Activated naive CD8-positive, alpha-beta T cell treated with anti-CD3 and anti-CD28 coated beads for 36 hours (primary cell): ENCODE measurements at regions not wholly inside any gene's neighbourhood (a gene's known extent, or its start where the extent isn't known, plus 50 kb on each side); places are given as distances from the start of the nearest gene placed in this dataset.

Source experiments
- DNase-seq: peaks from one replicate; pipeline ENCODE4 v3.0.0; 2021
- H3K27ac Mint-ChIP-seq: one replicate; pipeline ENCODE4 v1.8.0; 2022; ENCODE audit warnings: mild to moderate bottlenecking, moderate library complexity, mixed read lengths
- H3K27me3 Mint-ChIP-seq: one replicate; pipeline ENCODE4 v1.8.0; 2022; ENCODE audit warnings: mild to moderate bottlenecking, mixed read lengths
- H3K36me3 Mint-ChIP-seq: one replicate; pipeline ENCODE4 v1.8.0; 2021; ENCODE audit warnings: mild to moderate bottlenecking, mixed read lengths
- H3K4me1 Mint-ChIP-seq: one replicate; pipeline ENCODE4 v1.8.0; 2021; ENCODE audit warnings: mixed read lengths
- H3K4me3 Mint-ChIP-seq: one replicate; pipeline ENCODE4 v1.8.0; 2022; ENCODE audit warnings: mild to moderate bottlenecking, moderate library complexity, mixed read lengths
- H3K9me3 Mint-ChIP-seq: one replicate; pipeline ENCODE4 v1.8.0; 2022; ENCODE audit warnings: mixed read lengths

DNA sequence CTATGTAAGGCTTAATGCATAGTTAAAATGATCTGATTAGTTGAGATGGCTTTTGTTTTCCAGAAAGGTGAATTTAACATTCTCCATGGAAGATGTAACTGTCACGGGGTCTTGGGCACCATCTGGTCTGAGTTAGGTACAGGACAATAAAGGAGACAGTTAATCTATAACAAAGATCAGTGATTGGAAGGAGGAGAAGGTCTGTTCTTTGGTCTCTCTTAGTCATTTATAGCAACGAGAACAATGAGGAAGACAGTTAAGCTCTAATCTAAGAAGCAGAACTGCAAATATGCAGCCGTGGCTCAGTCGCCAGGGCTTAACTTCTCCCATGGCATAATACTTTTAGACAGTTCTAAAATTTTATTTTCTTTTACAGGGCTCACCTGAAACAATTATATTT lies 405.5 kb upstream of the SULF2 start:
- no peak overlapping the region for H3K27ac Mint-ChIP-seq
- no peak for DNase-seq
- no peaks in the 10 kb centered on the region for H3K9me3 Mint-ChIP-seq
- H3K36me3 Mint-ChIP-seq: no peaks in the 10 kb centered on the region
- H3K4me3 Mint-ChIP-seq: no peak overlapping the region
- H3K27me3 Mint-ChIP-seq: no peaks in the 10 kb centered on the region
- H3K4me1 Mint-ChIP-seq: no peaks in the 10 kb centered on the region

- DNase-seq: no peak
- Mint-ChIP-seq H3K36me3 (no peaks in the 10 kb centered on the region), H3K27ac (no peak overlapping the region), H3K9me3 (no peaks in the 10 kb centered on the region), H3K27me3 (no peaks in the 10 kb centered on the region), H3K4me1 (no peaks in the 10 kb centered on the region), H3K4me3 (no peak overlapping the region)
These were observed 403.9 kb upstream of the SULF2 start for GRCh38 chr20:48189181-48189580.

GRCh38 chr20:48187851-48188250 lies 402.6 kb upstream of the SULF2 start:
- no peaks in the 10 kb centered on the region for H3K9me3 Mint-ChIP-seq
- H3K36me3 Mint-ChIP-seq: no peaks in the 10 kb centered on the region
- H3K4me3 Mint-ChIP-seq: no peak overlapping the region

GRCh38 chr20:48186915-48187314 lies 401.6 kb upstream of the SULF2 start:
- H3K27me3 Mint-ChIP-seq: no peaks in the 10 kb centered on the region
- no peak for DNase-seq
- H3K36me3 Mint-ChIP-seq: no peaks in the 10 kb centered on the region
- no peaks in the 10 kb centered on the region for H3K9me3 Mint-ChIP-seq
- no peak overlapping the region for H3K4me3 Mint-ChIP-seq
- no peaks in the 10 kb centered on the region for H3K4me1 Mint-ChIP-seq
- no peak overlapping the region for H3K27ac Mint-ChIP-seq

More at GRCh38 chr20:48187851-48188250, 402.6 kb upstream of the SULF2 start:
- no peaks in the 10 kb centered on the region for H3K27me3 Mint-ChIP-seq
- no peak overlapping the region for H3K27ac Mint-ChIP-seq
- H3K4me1 Mint-ChIP-seq: no peaks in the 10 kb centered on the region
- DNase-seq: no peak

DNA sequence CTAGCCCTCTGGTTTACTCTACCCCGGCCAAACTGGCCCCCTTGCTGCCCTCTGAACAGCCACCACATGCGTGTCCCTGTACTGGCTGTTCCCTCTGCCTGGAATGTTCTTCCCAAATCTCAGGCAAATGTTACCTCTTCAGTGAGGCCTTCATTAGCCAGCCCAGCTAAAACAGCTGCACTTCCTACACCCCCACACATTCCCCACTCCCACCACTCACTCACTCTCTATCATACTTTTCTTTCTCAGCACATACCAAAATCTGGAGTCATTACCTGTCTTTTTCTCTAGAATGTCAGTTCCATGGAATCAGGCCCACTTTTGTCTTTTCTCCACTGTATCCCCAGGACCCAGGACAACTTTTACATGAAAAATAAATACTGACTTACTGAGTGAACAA lies 401.2 kb upstream of the SULF2 start:
- Mint-ChIP-seq H3K36me3 (no peaks in the 10 kb centered on the region), H3K27ac (no peak overlapping the region), H3K27me3 (no peaks in the 10 kb centered on the region)

GRCh38 chr20:48184229-48184628 lies 398.9 kb upstream of the SULF2 start:
- no peak overlapping the region for H3K4me3 Mint-ChIP-seq
- no peaks in the 10 kb centered on the region for H3K4me1 Mint-ChIP-seq
- H3K27me3 Mint-ChIP-seq: no peaks in the 10 kb centered on the region
- DNase-seq: no peak
- no peaks in the 10 kb centered on the region for H3K9me3 Mint-ChIP-seq
- H3K36me3 Mint-ChIP-seq: no peaks in the 10 kb centered on the region
- no peak overlapping the region for H3K27ac Mint-ChIP-seq

More for the DNA sequence above, 401.2 kb upstream of the SULF2 start:
- DNase-seq: no peak
- H3K4me3 Mint-ChIP-seq: no peak overlapping the region
- no peaks in the 10 kb centered on the region for H3K4me1 Mint-ChIP-seq
- H3K9me3 Mint-ChIP-seq: no peaks in the 10 kb centered on the region

GRCh38 chr20:48181261-48181935 lies 396.1 kb upstream of the SULF2 start:
- Mint-ChIP-seq H3K4me1 (no peaks in the 10 kb centered on the region), H3K9me3 (no peaks in the 10 kb centered on the region), H3K27ac (no peak overlapping the region)

GRCh38 chr20:48180618-48181017 lies 395.3 kb upstream of the SULF2 start:
- no peaks in the 10 kb centered on the region for H3K9me3 Mint-ChIP-seq
- H3K4me3 Mint-ChIP-seq: no peak overlapping the region
- DNase-seq: no peak
- no peak overlapping the region for H3K27ac Mint-ChIP-seq
- no peaks in the 10 kb centered on the region for H3K36me3 Mint-ChIP-seq
- H3K27me3 Mint-ChIP-seq: no peaks in the 10 kb centered on the region
- H3K4me1 Mint-ChIP-seq: no peaks in the 10 kb centered on the region

More at GRCh38 chr20:48181261-48181935, 396.1 kb upstream of the SULF2 start:
- Mint-ChIP-seq H3K27me3 (no peaks in the 10 kb centered on the region), H3K4me3 (no peak overlapping the region), H3K36me3 (no peaks in the 10 kb centered on the region)
- DNase-seq: no peak

GRCh38 chr20:48180024-48180423 lies 394.7 kb upstream of the SULF2 start:
- DNase-seq: no peak
- H3K4me1 Mint-ChIP-seq: no peaks in the 10 kb centered on the region
- no peaks in the 10 kb centered on the region for H3K9me3 Mint-ChIP-seq
- no peak overlapping the region for H3K4me3 Mint-ChIP-seq
- no peak overlapping the region for H3K27ac Mint-ChIP-seq
- H3K27me3 Mint-ChIP-seq: no peaks in the 10 kb centered on the region
- H3K36me3 Mint-ChIP-seq: no peaks in the 10 kb centered on the region

DNA sequence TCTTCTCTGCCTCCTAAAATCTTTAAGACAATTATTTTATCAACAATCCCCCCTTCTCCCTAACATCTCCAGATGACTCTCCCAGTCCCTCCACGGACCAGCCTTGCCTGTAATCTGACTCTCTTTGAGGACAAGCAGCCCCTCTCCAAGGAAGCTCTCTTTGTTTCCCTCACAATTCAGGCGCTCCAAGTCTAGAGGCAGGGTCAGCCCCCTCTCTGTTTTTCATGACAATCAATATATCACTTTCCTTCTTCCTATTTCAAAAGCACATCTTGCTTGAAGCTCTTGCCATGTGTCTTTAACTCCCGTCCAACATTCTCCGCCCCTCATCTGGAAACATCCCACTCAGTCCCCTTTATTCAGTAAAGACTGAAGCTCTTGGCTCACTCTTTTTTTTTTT lies 393.4 kb upstream of the SULF2 start:
- Mint-ChIP-seq H3K4me3 (no peak overlapping the region), H3K27me3 (no peaks in the 10 kb centered on the region), H3K27ac (no peak overlapping the region), H3K9me3 (no peaks in the 10 kb centered on the region), H3K36me3 (no peaks in the 10 kb centered on the region), H3K4me1 (no peaks in the 10 kb centered on the region)
- DNase-seq: no peak

GRCh38 chr20:48177058-48177457 lies 391.8 kb upstream of the SULF2 start:
- Mint-ChIP-seq H3K4me1 (no peaks in the 10 kb centered on the region), H3K9me3 (no peaks in the 10 kb centered on the region), H3K4me3 (no peak overlapping the region), H3K36me3 (no peaks in the 10 kb centered on the region), H3K27me3 (peaks cover 3% of the 10 kb centered on the region), H3K27ac (no peak overlapping the region)
- no peak for DNase-seq

DNA sequence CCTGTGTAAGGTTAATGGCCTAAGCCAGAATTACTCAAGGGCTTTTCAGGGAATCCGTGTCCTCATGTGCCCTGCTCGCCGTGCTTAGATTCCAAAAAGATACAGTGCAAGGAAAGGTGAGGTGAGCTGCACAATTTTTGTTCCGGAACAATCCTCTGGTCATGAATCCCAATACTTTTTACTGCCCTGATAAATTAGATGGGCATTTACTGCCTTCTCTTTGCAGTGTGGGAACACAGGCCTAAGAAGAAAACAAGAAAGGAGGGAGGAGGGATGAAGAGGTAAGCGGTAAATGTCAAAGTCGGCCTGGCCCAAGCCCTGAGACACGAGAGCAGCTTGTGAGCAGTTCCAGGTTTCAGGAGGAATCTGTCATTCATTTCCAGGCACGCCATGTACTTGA lies 390.9 kb upstream of the SULF2 start:
- Mint-ChIP-seq H3K9me3 (no peaks in the 10 kb centered on the region), H3K27ac (no peak overlapping the region), H3K4me1 (no peaks in the 10 kb centered on the region), H3K27me3 (peaks cover 3% of the 10 kb centered on the region), H3K36me3 (no peaks in the 10 kb centered on the region), H3K4me3 (no peak overlapping the region)
- no peak for DNase-seq

DNA sequence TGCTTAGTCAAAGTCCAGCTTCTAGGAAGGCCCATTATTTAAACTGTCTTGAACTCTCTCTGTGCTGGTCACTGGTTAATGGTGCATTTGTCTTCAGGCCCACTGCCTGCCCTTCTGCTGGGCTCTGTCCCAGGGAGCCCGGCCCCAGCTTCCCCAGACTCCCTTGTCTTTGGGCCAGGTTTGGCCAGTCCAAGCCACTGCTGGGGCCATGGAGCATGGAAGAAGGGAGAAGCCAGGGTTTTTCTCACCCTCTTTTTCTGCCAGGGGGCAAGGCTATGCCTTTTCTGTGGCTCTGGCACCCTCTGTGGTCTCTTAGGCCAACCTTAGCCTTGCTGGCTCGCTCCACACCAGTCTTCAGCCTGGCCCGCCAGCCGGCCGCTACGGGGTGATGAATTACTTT lies 390.0 kb upstream of the SULF2 start:
- Mint-ChIP-seq H3K27me3 (peaks cover 3% of the 10 kb centered on the region), H3K4me1 (no peaks in the 10 kb centered on the region), H3K27ac (no peak overlapping the region), H3K4me3 (no peak overlapping the region), H3K36me3 (no peaks in the 10 kb centered on the region), H3K9me3 (no peaks in the 10 kb centered on the region)
- DNase-seq: no peak

- Mint-ChIP-seq H3K9me3 (no peaks in the 10 kb centered on the region), H3K4me1 (no peaks in the 10 kb centered on the region), H3K27me3 (peaks cover 6% of the 10 kb centered on the region), H3K4me3 (no peak overlapping the region), H3K36me3 (no peaks in the 10 kb centered on the region), H3K27ac (no peak overlapping the region)
- no peak for DNase-seq
These were observed 387.0 kb upstream of the SULF2 start for GRCh38 chr20:48172357-48172702.

- DNase-seq: no peak
- Mint-ChIP-seq H3K4me3 (no peak overlapping the region), H3K27ac (no peak overlapping the region), H3K27me3 (peaks cover 6% of the 10 kb centered on the region), H3K4me1 (no peaks in the 10 kb centered on the region), H3K36me3 (no peaks in the 10 kb centered on the region), H3K9me3 (no peaks in the 10 kb centered on the region)
These were observed 386.5 kb upstream of the SULF2 start for GRCh38 chr20:48171626-48172356.

DNA sequence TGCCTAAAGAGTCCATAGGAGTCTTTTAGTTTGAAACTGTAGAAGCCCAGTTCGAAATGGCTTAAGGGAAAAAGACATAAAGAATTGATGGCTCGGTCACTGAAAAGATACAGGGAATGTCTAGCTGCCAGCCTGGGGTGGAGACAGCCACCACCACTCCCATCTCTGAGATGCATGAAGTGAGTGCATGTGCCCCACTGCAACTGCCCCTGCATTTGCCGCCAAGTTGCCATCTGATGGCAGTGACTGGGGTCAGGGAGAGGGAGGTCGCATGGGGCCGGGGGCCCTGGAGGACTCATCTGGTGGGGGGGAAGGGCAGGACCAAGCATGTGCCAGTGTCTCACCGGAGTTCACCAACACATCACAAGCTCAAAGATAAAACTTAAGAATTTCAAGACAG lies 385.8 kb upstream of the SULF2 start:
- H3K36me3 Mint-ChIP-seq: no peaks in the 10 kb centered on the region
- H3K27ac Mint-ChIP-seq: no peak overlapping the region
- no peaks in the 10 kb centered on the region for H3K4me1 Mint-ChIP-seq
- no peaks in the 10 kb centered on the region for H3K9me3 Mint-ChIP-seq
- DNase-seq: no peak
- no peak overlapping the region for H3K4me3 Mint-ChIP-seq
- H3K27me3 Mint-ChIP-seq: peaks cover 6% of the 10 kb centered on the region
